HCT116 (cell line): ENCODE measurements at regions not wholly inside any gene's neighbourhood (a gene's known extent, or its start where the extent isn't known, plus 50 kb on each side); places are given as distances from the start of the nearest gene placed in this dataset.

Source experiments
- ATF3 ChIP-seq: IDR thresholded peaks from 2 replicates; pipeline ENCODE4 v1.6.1; 2012
- CTCF ChIP-seq, 3 experiments: fragments of 200-600 bp in 1 of 3; sonication (generic) in 1 of 3; IDR thresholded peaks in 2 of 3; conservative IDR thresholded peaks in 1 of 3; 2 replicates each; pipeline ENCODE4 v1.5.1; 2012 to 2017; ENCODE audit warnings: low read depth in 2 of 3, low read length in 2 of 3, antibody characterized with exemption in 1 of 3, borderline replicate concordance in 1 of 3, control low read depth in 1 of 3, mild to moderate bottlenecking in 1 of 3, mixed read lengths in 1 of 3, mixed run types in 1 of 3, moderate library complexity in 1 of 3; ENCODE audit not compliant: insufficient read depth in 1 of 3
- EGR1 ChIP-seq: IDR thresholded peaks from 2 replicates; pipeline ENCODE4 v1.6.1; 2012; ENCODE audit warnings: low read depth
- EZH2 ChIP-seq: fragments of 200-600 bp; sonication (generic); IDR thresholded peaks from 2 replicates; pipeline ENCODE4 v1.6.1; 2017; ENCODE audit warnings: antibody characterized with exemption, mixed run types
- EZH2phosphoT487 ChIP-seq: fragments of 200-600 bp; IDR thresholded peaks from 2 replicates; pipeline ENCODE4 v1.6.1; 2018; ENCODE audit warnings: antibody characterized with exemption, borderline replicate concordance
- POLR2A ChIP-seq: IDR thresholded peaks from 2 replicates; pipeline ENCODE4 v1.7.0; 2011; ENCODE audit warnings: borderline replicate concordance; ENCODE audit not compliant: insufficient read depth, insufficient read length; ENCODE audit errors: extremely low read depth
- POLR2AphosphoS5 ChIP-seq: IDR thresholded peaks from 2 replicates; pipeline ENCODE4 v1.6.1; 2011; ENCODE audit warnings: mild to moderate bottlenecking, low read depth, low read length, moderate library complexity
- REST ChIP-seq: IDR thresholded peaks from 2 replicates; pipeline ENCODE4 v1.6.1; 2012; ENCODE audit warnings: low read depth
- TF ChIP-seq, protein P1 (sequence below): IDR thresholded peaks from 2 replicates; pipeline ENCODE4 v1.6.1; 2012

GRCh38 chr12:86788661-86789060 is 532.5 kb upstream of the MGAT4C start:
- TF ChIP-seq EZH2 (no peak), POLR2A (no peak), EZH2phosphoT487 (no peak), EGR1 (no peak), CTCF (IDR thresholded peaks at IDR 0.05 in 2 of 3, conservative IDR thresholded peaks at IDR 0.05 in 1 of 3; ENCODE audit: borderline replicate concordance in 1 of 3, insufficient read depth in 1 of 3, low read depth in 2 of 3, low read length in 2 of 3) (no peak), POLR2AphosphoS5 (no peak), REST (no peak), ATF3 (no peak)
- TF ChIP-seq, protein P1, sequence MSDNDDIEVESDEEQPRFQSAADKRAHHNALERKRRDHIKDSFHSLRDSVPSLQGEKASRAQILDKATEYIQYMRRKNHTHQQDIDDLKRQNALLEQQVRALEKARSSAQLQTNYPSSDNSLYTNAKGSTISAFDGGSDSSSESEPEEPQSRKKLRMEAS = no peak
